GM19455 (cell line): ENCODE measurements at regions not wholly inside any gene's neighbourhood (a gene's known extent, or its start where the extent isn't known, plus 50 kb on each side); places are given as distances from the start of the nearest gene placed in this dataset.

Experiments used
- ATAC-seq: cut with Tn5 transposase; IDR thresholded peaks from one replicate; pipeline ENCODE4 v1.9.1; 2021; ENCODE audit not compliant: unreplicated experiment

DNA sequence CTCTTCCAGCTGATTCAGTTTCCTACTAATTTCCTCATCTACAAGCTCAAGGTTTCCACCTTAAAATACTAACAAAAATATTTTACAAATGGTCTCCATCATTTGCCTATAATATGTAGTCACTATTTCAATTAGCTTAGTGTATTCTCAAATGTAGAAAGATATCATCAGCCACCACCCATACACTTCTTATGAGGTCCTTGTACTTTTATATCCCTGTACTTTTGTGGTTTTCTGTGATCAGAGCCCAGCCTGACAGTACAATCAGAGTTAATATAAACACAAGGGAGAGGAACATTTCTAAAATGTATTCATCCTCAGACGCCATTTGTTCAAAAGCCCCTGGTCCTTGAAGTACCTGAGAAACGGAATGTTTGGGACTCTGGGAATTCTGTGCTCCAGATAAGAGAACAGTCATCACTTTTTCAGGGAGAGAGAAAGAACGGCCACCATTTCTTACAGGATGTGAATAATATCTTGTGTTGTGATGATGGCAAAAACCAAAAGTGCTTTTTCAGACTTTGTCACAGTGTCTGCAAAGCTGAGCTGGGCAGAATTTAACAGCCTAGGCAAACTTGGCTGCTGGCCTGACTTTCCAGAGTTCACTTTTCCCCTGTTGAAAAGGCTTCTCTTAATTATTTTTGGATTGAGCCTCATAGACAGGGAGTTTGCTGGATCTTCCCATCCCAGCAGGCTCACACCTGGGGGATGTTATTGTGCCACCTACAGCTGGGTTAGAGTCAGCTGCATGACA, 361.7 kb upstream of the ACVR2A start:
- ATAC-seq = no peak

DNA sequence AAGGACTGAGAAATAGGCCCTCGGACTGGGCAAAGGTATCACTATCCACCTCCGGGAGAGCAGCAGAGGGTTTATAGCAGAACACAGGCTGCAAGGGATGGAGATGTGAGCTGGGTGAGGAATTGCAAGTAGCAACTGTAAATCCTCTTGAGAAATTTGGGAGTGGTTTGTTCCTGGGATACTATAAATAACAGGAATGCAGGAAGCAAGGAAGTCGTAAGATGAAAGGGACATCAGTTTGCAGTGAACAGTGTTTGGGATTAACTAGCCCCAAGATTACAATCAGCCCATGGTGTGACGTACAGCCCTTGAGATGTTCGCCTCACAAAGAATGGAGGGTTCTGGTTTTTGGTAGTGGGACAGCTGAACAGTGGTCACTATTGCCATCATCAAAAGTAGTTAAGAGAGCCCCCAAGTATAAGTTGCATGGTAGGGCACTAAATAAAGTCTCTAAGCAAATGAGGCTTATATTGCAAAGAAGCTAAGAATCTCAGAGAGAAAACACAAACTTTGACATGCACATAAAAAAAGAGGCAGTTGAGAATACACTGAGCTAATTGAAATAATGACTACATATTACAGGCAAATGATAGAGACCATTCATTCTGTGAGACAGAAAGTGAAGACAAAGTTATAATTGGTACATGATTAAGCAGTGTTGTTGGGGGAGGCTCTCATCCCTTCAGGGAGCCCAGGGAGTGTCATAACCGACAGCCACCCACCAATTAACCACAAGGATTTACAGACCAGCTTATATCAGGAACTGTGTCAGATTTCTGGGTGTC, 362.5 kb upstream of the ACVR2A start:
- ATAC-seq = no peak

DNA sequence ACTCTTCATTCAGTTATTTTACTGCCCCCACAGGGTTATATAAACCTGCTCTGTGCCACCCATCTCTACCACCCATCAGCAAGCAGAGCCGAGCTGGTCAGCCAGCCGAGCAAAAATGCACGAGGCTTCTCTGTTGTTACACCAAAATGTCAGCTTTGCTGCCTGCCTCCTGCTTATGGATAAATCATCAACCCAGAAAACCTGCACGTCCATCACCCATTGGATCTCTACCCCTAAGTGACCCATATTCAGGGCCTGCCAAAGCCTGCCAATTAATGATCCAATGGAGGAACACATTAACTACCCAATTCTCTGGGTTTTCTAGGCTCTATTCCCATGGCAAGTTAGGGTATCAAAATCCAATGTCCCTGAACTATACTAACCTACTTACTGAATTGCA, 365.5 kb upstream of the ACVR2A start:
- ATAC-seq = no peak

GRCh38 chr2:147473075-147473474, 371.8 kb upstream of the ACVR2A start:
- no peak for ATAC-seq

- no peak for ATAC-seq
These were observed 373.7 kb upstream of the ACVR2A start for GRCh38 chr2:147471126-147471525.

GRCh38 chr2:147469471-147469870, 375.4 kb upstream of the ACVR2A start:
- ATAC-seq = no peak

DNA sequence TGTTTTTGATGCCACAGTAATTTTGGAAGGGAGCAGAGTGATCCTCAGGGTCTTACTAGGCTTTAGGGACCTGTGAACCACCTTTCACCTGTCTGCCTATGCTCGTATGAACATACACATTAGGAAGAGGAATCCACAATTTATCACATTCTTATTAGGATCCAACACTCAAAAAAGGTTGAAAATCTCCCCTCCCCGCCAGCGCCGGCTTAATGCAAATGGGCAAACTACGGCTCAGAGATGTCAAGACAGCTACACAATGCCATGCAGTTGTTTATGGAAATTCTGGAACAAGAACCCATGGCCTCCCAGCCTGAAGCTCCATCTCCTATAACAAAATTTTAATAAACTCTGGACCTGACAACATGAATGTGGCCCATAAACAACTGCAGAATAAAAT, 375.9 kb upstream of the ACVR2A start:
- ATAC-seq = no peak

GRCh38 chr2:147468349-147468748, 376.5 kb upstream of the ACVR2A start:
- no peak for ATAC-seq

DNA sequence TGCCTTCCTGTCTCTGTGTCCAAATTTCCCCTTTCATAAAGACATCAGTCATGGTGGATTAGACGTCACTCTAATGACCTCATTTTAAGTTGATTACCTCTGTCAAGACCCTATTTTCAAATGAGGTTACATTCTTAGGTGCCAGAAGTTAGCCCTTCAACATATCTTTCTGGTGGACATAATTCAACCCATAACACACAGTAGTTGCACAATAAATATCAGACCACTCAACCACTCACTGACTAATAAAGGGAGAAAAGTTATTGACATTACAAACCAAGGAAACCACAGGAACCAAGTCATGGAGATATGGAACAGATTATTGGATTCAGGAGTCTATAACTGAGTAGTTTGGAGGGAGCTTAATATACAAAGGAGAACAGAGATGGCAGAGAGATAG, 377.4 kb upstream of the ACVR2A start:
- no peak for ATAC-seq

DNA sequence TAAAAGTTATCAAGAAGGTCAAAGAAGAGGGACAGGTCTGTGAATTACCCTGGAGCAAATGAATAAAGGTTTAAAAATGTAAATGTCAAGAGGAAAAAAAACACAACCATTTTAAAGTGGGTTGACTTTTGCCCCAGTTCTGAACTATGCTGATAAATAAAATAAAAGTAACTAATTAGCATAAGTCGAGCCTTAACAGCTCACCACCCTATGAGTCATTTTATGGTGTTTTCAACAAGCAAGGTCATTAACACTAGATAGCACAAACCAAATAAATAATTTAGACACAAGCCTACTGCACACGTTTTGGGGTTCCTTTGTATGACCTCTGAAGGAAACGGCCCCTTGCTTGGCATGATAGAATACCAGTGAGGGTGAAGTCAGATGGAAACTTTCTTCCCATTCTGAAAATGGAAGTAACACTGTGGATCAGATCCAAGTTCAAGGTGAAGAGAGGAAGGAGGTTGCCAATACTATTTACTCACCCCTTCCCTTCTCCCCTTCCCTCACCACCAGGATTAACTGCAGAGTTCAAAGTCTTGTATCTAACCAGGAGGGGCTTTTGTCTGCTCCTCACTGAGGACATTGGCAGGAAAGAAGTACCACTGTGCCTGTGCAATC, 380.0 kb upstream of the ACVR2A start:
- no peak for ATAC-seq

DNA sequence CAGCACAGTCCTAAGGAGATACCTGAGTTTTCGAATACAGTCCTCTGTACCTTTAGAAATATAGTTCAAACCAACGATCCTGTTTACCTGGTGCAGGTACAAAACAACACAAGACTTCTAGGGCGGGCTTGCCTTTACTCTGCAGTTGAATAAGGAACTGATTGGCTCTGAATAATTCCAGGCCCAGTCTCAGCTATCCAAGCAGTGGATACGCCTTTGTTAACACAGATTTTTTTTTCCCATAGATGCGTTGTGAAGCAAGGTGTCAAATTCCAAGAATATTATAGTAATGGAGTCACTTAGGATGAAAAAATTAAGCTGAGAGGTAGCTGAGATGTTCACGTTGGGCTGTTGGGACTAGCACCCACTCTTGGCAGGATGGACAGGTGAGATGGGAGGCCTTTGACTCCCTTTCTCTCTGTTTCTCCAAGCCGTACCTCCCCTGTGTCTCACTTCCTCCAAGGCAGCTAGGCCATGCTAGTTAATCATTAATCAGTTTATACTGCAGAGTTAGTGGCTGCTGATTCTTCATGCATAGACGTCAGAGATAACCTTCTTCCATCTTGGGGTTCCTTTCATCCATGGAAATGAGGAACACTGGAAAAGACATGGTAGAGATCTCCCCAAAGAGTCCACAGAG, 380.8 kb upstream of the ACVR2A start:
- no peak for ATAC-seq

DNA sequence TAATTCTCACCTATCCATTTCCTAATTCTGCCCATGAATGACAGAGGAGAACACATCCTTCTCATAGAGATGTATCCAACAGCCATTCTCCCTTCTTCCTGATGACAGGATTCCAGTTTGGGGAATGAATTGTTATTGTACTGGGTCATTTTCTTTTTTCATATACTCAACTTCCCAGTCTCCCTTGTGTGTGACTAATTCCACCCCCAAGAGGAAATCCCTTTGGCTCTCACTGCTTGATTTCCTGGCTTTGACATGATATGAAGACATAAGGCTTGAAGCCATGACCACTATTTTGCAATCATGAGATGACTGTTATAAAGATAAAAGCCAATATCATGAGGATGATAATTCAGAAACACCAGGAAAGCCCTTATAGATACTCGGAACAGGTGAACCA, 384.7 kb upstream of the ACVR2A start:
- no peak for ATAC-seq

DNA sequence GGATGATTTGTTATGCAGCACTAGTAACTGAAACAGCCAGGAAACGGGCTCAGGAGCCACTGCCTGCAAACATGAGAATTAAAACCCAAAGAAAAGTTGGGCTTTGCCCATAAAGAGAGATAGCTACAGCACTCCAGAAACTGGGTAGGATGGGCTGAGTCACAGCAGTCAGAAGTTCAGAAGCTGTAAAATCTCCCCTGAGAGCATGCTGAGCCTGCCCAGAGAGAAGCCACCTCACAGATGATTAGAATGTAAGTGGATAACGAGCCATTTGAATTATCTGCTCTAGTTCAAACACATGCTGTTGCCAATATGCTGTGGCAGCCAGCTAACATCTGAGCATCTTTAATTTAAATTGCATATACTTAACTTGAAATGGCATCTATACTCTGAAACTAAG, 388.1 kb upstream of the ACVR2A start:
- ATAC-seq = no peak

GRCh38 chr2:147451902-147452515, 392.8 kb upstream of the ACVR2A start:
- no peak for ATAC-seq

- no peak for ATAC-seq
These were observed 393.9 kb upstream of the ACVR2A start for GRCh38 chr2:147450661-147451510.

DNA sequence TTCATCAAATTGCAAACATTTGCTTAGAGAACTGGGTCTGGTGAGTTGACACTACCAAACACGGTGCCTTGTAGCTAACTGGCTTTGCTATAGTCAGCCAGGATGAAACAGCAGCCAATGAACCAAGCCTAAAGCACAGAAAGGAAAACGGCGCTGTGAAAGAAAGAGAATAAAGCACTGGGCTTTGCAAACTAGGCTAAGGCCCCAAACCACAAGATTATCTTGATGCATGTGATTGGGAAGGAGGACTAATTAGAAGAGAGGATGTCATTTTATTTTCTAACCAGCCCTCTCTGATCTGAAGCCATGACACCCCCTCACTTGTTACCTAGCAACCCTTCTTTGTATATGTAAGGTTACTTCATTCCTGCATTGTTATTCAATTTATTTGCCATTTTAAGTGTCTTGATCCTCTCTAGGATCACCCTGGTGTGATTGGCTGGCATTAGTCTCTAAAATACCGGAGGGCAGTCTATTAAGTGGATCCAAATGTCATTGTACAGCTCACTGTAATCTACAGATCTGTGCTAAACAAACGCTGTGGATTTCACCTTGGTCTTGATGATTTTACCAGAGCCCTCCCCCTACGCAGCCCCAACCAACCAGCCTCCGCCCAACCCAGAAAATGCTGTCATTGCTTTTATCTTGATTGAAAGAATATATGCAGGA, 395.4 kb upstream of the ACVR2A start:
- ATAC-seq = no peak

GRCh38 chr2:147442816-147443215, 402.0 kb upstream of the ACVR2A start:
- ATAC-seq = no peak

- ATAC-seq = no peak
These were observed 403.6 kb upstream of the ACVR2A start for GRCh38 chr2:147441182-147441581.

DNA sequence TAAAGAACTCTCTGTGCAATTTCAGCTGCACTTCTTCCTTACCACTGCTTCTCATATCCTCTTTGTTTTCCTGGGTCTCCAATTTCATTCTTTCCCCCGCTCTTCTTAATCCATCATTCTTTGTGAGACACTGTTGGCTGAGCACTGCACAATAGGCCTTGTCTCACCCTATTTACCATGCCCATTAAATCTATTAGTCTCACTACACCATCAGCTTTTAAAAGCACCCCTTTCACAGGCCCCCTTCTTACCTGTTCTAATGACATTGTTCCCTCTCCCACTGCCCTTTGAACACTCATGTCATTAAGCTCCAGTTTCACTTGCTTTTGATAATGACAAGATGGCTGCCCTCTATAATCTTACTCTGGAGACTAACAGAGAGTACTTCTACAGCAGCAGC, 404.1 kb upstream of the ACVR2A start:
- no peak for ATAC-seq

DNA sequence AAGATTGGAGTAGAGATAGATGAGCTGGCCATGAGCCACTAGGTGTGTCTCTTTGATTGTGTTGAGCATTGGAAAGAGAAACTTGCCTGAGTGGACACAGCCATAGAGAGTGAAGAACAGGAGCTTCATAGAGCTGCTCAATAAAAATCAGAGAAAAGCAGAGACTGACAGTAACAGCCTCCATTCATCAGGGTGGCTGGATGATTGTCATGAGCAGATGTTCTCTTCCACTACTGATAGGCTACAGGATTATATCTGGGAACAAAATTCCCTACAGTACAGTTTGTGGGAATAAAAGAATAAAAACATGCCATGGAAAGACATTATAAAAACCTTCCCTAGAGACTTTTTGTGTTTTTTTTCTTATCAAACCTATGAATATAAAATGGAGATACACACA, 404.8 kb upstream of the ACVR2A start:
- ATAC-seq = no peak
